Activated CD4-positive, alpha-beta T cell treated with anti-CD3 and anti-CD28 coated beads, Interleukin-2, amount 50 U/mL, for 16 hours (primary cell): ENCODE measurements at regions not wholly inside any gene's neighbourhood (a gene's known extent, or its start where the extent isn't known, plus 50 kb on each side); places are given as distances from the start of the nearest gene placed in this dataset.

Experiments
- DNase-seq: peaks from one replicate; pipeline ENCODE4 v3.0.0-alpha.2; 2020

DNA sequence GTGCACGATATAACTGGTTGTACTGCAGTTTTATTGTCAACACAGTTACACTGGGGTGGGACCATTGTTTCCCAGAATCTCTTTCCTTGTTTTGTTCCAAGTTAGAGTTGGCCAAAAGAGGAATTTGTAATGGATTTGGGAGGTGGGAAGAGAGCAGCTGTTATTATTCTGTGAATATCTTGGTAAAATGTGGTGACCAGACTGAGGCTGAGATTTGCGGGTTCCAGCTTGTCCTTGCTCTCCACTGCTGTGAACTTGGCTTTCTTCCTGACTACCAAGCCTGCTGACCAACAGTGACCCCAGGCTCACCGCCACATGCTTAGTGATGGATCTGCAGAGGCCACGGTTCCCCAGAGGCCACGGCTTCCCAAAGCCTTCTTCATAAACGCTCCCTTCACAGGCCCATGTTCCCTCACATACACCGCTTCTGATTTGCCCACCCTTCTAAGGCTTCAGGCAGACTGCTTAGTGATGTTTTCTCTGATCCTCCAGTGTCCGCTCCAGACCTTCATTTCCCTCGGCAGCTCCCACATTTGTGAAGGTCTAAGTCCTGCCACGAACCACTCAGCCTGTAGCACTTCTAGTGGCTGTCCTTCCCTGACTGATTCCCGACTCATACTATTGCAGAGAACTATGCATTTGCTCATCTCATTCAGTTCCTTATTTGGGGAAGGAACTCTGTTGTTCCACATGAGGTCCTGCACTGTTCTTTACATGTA lies 525.5 kb upstream of the RGMA start:
- DNase-seq, result no peak

DNA sequence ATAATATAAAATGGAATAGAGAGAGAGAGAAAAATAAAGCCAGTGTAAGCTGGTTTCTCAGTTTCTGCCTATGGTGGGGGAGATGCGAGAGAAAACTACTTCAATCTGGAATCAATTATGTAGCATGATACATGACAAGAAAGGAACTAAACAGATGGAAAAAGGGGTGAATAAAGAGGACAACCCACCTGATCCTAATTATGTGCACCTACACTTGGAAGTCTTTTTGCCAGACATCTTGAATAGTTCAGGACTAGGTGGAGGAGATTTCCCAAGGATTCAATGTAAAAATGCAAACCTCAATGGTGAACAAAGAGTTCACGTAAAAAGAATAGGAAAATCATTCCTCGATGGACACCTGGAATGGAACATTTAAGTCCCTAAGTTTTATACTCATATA lies 524.4 kb upstream of the RGMA start:
- no peak for DNase-seq

DNA sequence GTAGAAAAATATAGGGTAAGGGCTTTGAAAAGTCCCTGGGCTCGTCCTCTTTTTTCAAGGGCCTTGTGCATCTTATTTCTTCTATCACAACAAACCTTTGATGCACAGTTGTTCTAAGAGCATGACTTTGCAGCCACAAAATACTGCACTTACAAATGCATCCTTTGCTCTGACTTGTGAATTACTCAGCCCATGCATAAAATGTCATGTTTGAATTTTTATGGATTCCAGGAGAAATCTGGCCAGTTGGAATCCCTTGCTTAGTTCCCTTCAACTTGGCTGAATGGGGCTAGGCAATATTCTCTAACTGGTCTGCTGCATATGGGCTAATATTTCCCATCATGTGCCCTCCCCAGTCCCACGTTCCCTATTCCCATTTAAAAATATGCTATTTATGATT lies 523.9 kb upstream of the RGMA start:
- DNase-seq, result no peak

DNA sequence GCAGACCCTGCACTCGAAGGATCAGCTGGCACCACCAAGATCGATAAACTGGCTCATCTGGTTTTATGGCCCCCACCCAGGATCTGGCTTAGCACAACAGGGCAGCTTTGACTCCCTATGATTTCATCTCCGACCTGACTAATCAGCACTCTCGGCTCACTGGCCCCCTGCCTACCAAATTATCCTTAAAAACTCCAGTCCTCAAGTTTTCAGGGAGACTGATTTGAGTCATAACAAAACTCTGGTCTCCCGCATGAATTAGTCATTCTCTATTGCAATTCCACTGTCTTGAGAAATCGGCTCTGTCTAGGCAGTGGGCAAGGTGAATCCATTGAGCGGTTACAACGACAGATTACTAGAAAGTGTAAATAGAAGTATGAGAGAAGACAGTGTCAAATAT lies 521.9 kb upstream of the RGMA start:
- DNase-seq, result no peak

DNA sequence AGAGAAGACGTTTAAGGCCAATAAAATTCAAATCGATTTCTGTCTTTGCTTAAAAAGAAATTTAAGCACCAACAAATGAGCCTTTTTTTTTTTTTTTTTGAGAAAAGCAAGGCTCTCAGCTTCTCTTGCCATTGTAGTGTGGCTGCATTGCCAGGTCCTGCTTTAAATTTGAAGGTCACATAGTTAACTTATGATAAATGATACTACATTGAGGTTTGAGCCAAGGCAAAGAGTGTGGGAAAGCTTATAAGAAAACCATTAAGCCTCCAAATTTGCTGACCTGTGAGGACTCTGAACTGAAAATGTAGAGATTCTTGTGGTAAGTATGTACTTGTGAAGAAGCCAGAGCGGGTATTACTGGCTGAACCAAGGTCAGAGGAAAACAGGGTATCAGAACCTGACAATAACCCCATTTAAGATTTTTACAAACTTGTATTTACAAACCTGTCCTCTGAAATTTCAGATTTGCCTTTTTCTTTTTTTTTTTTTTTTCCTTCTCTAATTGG lies 519.7 kb upstream of the RGMA start:
- no peak for DNase-seq

DNA sequence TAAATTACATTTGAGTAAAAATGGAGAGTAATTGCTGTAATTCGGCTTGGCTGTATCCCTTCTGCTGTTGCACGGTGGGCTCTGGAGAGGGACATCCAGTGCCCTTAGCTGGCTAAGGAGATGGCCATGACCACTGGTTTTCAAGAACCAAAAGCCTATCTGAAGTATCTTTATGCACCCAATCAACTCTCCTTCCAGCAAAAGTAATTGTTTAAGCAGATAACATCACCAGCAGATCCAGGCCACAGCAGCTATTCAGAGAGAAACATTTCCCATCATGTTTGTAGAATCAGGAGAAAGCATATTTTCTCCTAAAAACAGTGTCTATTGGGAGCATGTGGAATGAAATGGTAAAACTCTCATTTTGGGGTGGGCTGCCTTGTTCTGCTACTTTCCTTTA lies 514.5 kb upstream of the RGMA start:
- no peak for DNase-seq

DNA sequence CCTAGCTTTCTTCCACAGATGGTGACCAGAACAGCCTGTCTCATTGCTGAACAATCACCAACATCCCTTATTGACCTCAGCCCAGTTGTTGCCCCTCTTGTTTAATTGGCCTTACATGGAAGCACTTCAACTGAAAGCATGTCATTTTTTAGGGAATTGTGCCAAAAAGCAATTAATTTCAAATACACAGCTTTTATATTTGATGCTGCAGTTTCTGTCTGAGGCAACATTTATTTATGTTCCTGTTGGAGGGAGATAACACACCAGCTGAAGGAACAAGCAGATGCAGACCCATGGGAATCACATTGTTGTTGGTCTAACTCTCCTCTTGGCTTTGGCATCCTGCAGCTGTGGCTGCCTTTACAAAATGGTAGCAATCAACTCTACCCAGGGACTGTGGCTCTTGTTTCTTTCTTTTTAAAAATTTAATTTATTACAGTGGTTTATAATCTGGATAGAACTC lies 498.1 kb upstream of the RGMA start:
- no peak for DNase-seq

DNA sequence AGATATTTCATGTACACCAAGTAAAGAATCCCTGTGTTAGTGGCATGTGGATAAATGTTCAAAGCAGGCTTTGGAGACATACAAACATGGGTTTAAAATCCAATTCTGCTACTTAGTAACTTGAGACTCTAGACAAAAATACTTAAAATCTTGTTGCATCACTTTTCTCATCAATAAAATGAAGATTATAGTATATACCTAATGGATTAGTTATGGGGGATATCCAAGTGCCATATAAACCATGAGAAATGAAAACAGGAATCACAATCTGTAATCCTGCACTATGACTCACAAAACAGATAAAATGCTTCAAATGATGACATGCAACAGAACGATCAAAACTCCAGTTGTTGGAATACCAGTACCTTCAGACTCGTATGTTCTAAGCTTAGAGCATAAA lies 496.0 kb upstream of the RGMA start:
- no peak for DNase-seq

DNA sequence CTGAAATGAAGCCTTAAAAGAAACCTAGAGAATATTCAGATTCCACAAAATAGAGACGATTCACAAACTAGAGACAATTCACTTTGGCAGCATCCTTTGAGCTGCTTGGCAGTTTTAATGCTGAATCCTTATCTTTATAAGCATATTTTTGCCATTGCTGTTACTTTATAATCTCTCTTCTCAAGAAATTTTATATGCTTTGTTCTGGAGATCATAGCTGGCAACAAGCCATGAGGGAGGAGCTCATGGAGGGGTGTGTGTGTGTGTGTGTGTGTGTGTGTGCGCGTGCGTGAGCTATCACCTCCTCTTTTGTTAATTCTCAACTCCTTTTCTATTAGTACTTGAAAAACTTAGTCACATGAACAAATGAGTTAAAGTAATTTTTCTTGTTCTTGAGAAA lies 495.0 kb upstream of the RGMA start:
- no peak for DNase-seq

DNA sequence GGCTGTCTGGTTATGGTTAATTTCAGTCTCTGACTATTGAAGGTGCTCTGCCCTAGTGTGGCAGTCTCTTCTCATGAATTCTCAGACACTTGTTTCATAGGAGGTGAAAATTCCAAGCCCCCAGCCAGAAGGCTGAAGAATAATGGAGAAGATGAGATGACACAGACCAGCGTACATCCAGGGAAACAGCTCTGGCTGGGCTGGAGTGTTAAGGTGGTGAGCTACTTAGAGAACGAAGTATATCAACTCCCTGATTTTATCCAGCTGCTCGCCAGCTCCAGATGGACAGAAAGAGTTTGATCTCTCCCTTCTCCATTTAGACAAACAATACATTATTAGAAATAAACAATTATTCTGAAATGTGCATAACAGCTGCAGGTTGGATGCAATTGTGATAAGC lies 494.5 kb upstream of the RGMA start:
- DNase-seq, result no peak

DNA sequence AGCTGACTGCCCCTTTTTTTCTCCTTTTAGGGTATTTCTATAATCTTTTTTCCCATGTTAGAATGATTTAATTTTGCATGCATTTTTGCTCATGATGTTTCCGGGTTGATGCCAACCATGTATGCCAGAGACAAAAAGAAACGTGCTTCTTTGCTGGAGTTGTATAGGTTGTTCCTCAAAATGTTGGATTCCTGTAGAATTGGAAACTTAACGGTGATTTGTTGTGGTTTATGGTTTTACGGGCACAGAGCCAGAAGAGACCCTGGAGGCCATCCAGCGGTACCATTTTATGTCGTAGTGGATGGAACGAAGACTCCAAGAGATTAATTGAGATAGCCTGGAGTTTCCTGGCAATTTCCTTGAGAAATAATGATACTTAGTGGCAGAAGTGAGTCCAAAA lies 481.5 kb upstream of the RGMA start:
- no peak for DNase-seq

DNA sequence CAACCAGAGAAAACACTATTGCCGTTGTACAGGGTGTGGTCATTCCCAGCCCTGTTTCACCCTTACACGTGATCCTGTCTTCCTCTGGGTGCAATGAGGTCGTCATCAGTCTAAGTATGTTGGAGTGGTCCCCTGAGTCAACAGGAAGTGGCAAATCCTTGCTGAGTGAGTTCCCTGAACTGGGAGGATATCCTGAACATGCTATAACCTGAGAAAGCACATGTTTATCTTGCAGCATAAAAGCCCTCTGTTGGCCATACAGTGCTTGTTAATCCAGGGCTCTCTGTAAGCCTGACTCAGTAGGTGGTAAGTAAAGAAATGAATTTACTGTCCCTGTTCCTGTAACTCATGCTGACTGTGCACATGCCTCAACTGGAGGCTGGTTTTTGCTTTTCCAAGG lies 477.8 kb upstream of the RGMA start:
- DNase-seq, result peak; percentile 1

DNA sequence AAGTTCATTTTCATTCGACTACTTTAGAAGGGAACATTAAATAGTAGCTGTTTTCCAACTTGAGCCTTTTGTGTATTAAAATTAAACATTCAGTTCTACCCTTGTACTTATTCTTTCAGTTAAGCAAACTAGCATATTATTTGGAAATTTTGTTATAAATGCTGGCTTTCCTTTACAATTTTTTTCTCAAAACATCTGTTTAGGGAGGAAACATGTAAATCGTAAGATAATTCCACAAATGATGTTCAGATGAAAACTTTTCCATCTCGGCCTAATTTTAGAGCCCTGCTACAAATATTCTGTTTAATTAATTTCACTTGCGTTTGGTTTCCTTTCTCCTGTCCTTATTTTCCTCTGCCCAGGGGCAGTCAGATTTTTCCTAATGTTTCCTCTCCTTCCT lies 476.2 kb upstream of the RGMA start:
- DNase-seq, result no peak

DNA sequence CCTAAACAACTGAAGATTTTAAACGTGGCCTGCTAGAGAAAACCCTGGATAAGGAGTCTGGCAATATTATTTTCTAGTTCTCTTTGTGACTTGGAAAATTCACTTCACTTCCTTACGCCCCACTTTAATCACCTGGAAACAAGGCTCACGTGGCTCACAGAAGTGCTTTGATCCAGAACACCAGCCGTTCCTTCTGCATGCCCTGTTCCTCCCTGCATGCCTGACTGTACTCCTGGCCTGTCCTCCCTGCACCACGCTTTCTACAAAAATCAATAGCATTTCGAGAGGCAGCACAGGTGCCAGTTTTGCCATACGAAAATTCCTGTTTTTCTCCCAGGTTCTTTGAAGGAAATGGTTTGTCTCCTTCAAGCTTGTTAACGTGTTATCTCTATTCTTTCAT lies 474.2 kb upstream of the RGMA start:
- DNase-seq, result no peak

DNA sequence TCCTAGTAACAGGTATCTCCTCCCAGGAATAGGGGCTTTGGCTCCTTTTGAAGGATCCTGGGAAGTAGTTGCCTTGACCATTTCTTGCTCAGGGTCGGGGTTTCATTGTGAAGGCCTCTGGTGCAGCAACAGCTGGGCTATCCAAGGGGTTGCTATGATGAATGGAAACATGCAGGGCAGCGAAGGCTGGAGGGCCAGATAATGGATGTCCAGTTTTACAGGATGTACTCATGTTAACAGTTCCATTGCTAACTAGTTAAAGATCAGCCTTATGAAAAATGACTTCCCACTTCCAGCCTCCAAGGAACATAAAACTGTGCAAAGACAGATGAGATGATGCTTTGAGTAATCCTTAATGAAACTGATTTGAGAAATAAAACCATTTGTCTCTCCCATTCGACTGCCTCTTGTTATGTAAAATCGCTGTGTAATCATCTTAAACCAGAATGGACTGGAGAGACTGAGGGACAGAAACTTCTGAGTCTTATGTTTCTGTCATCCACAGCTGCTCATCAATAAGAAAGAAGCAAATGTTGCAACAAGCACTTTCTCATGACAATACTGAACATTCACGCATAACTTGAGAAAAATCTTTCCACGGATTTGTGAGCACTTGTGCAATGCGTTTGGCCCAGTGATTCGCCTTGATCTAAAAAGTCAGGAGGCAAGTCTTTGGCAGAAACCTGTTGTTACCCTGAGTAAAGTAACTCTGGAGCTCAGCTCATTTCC lies 473.5 kb upstream of the RGMA start:
- no peak for DNase-seq

DNA sequence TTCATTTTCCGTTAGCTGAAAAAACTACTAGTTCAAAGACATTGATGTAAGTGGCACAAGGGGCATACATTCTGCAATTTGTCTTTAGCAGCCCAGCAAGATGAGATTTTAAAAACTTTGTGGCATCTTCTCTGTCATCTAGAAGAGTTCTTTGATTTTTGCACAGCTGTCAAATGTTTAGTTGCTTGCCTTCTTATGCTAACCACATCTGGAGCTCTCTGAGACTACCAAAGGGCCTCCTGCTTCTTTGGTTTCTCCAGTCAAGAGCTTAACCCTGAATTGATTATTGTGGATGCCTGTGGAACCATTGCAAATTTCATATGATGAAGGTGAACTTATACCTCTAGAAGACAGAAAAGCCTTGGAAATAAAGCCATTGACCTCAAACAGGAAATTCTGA lies 468.7 kb upstream of the RGMA start:
- DNase-seq, result no peak

DNA sequence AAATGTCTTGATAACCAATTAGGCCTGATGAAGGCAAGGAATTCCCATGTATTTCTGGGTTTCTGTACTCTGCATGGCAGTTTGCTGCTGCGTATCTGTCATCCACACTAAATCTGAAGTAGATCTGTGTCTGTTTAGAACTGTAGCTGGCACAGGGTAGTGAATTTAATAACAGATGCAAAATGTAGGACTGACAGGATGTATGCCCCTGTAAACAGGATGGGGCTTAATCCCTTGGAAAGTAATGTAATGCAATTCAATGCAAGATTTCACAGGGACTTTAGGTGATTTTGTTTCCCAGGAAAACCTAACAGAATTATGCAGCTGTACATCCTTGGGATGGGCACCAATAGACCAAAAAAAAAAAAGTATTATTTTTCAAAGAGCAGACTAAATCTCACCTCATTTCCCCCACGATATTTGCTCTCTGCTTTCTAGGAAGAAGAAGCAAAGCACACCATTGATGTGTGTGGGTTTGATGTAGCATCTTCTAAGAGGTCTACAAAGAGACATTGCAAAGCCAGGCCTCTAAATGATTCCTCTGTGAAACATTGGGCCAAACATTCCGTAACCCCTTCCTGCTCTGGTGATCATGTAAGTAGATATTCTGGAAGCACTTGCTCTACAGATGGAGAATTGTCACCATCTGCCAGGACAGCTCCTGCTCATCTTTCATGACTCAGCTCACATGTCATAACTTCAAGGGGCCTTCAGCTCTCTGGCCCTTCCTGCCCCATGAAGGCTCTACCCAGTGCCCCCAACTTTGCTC lies 464.3 kb upstream of the RGMA start:
- DNase-seq, result no peak

DNA sequence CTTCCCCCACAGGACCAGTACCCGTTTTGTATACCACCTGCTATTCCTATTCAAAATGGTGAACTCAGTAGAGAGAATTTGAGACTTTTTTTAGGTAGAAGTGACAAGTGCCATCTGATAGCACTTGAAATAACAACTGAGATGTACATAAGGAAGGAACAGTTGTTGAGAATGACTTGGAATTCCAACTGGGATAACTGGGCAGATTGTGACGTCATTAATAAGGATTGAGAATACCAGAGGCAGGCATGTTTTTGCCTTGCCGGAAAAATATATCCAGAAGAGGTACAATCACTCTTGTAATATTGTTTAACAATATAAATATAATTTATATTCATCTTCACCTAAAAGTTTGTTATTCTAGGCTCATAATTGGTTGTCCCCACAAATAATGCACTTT lies 454.1 kb upstream of the RGMA start:
- DNase-seq, result no peak

DNA sequence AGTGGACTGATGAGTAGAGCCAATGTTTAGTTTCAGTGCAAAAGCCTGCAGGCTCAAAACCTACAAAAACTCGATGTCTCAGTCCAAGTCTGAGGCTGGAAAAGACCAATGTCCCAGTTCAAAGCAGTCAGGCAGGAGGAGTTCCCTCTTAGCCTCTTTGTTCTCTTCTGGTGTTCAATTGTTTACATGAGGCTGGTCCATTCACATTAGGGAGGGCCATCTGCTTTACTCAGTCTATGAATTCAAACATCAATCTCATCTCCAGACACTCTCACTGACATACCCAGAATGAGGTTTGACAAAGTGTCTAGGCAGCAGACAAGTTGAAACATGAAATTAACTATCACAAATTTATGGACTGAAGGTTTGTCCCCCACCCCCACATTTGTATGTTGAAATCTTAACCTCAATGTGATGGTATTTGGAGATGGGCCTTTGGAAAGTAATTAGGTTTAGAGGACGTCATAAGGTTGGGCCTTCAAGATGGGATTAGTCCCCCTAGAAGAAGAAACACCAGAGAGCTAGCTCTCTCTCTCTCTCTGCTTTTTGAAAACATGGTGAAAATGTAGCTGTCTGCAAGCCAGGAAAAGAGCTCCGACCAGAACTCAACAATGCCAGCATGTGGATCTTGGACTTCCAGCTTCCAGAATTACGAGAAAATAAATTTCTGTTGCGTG lies 438.5 kb upstream of the RGMA start:
- no peak for DNase-seq

DNA sequence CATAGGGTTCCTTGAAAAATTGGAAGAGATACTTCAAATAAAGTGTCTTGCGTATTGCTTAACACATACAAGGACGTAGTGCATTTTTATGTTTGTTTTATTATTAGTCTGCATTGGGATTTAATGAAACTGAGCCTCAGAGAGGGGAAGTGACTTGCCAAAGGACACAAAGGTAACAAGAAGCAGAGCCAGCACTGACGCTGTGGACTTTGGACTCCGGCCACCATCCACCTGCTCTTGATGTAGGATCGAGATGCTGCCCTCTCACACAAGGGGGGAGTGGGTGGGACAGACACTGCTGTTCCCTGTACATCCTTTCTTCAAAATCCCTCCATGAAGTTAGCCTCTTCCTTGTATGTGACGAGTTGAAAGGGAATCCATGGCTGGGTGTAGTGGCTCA lies 435.4 kb upstream of the RGMA start:
- no peak for DNase-seq

DNA sequence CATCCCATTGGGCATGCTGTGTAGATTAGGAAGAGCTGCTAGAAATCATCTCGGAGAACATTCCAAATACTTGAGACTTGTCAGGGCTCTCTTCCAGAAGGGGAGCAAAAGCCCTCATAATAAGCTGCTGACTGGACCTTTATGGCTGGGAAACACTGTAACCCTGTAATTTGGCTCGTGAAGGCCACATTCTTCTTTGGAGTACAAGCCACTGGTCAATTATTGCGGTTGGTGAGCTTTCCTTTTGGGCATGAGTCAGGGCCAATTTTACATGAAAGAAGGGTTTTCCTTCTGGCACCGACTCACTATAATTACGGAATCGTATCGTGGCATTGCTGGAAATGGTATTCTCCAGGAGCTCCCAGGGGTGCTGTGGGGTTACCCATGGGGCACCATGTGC lies 434.5 kb upstream of the RGMA start:
- no peak for DNase-seq

DNA sequence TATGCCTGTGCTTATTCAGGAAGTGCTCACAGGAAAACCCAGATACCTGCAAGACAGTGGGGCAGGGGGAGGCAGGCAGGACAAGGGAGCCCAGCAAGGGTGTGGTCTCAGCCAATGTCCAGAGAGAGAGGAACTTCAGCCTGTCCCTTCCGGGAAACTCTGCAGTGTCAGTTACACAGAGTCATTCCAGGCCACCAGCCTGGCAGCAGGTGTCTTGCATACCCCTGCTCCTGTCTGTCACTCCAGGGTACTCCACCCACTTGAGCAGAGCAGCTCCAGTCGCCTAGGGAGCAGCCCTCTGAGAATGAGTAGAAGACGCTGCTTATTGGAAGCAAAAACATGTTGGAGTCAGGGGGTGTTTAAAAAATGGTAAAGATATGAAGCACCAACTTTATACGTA lies 431.2 kb upstream of the RGMA start:
- no peak for DNase-seq

DNA sequence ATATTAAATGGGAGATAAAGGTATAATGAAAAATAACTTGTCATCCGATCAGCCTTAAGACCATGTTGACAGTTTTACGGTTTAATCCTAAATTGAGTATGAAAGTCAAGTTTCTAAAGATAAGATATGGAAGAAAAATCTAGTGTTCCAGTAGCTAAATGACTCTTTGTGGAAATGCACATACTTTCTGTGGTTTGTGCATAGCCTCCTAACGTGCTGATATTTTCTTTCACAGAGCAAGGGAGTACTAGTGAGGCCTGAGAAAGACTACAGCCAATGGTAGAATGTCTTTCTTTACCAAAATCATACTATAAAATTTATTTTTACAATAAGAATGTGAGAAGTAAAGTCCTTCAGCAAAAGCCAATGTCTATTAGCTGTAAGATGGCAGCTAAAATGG lies 430.6 kb upstream of the RGMA start:
- no peak for DNase-seq
